K562 (cell line): ENCODE measurements at regions not wholly inside any gene's neighbourhood (a gene's known extent, or its start where the extent isn't known, plus 50 kb on each side); places are given as distances from the start of the nearest gene placed in this dataset.

Experiments used
- ATAC-seq: fragments of 200-7000 bp; cut with Tn5 transposase; 3 replicates; pipeline ENCODE4 v1.9.1; 2020; ENCODE audit warnings: moderate library complexity
- BruUV-seq: library from RNA; stranded (reverse); fragments of 400-500 nt; replicated peaks from 2 replicates; lab custom pipeline; 2021; lab: Mats Ljungman, UMichigan
- CTCF ChIA-PET: fragments of 300-600 bp; formaldehyde crosslinking; extraction: SDS; loops from one replicate; lab custom pipeline; 2021; ENCODE audit warnings: low intra/inter-chr PET ratio; lab: Yijun Ruan, JAX
- POLR2A ChIA-PET: fragments of 300-600, 350-650 bp; sonication (Branson Sonifier 250); formaldehyde crosslinking; extraction: SDS; loops from one replicate; lab custom pipeline; 2021; ENCODE audit warnings: antibody characterized with exemption, inconsistent platforms; lab: Yijun Ruan, JAX
- DNase-seq, 4 experiments: peaks; one replicate each; pipeline versions ENCODE4 v3.0.0 to v3.0.0-alpha.2; 2011 to 2018; ENCODE audit warnings: low spot score in 3 of 4, mixed read lengths in 3 of 4; ENCODE audit errors: extremely low read depth in 1 of 4
- FAIRE-seq: peaks from 2 replicates; lab custom pipeline; 2011; peaks lifted over from hg19 to GRCh38; lab: Jason Lieb, UNC
- H2AFZ ChIP-seq: 2 replicates; pipeline ENCODE4 v1.6.0; 2011; ENCODE audit warnings: low read depth, low read length, control low read depth, inconsistent platforms
- H3K27ac ChIP-seq: fragments of 200-600 bp; 3 replicates; pipeline ENCODE4 v1.8.0; 2011; ENCODE audit warnings: low read depth, mild to moderate bottlenecking, control low read depth, inconsistent platforms, low read length, moderate library complexity, mixed read lengths; ENCODE audit errors: extremely low read depth
- H3K27me3 ChIP-seq, 2 experiments: fragments of 300-600 bp in 1 of 2; 2 replicates in 1 of 2; 3 replicates in 1 of 2; pipeline versions ENCODE4 v1.6.0 to v1.8.0; 2011; ENCODE audit warnings: inconsistent platforms in 2 of 2, low read length in 2 of 2, mild to moderate bottlenecking in 1 of 2, mixed read lengths in 1 of 2, moderate library complexity in 1 of 2; ENCODE audit not compliant: control insufficient read depth in 2 of 2, insufficient read depth in 2 of 2
- H3K36me3 ChIP-seq: fragments of 300-600 bp; 3 replicates; pipeline ENCODE4 v1.8.0; 2011; ENCODE audit warnings: mild to moderate bottlenecking, low read length, inconsistent platforms; ENCODE audit not compliant: control insufficient read depth, insufficient read depth
- H3K4me1 ChIP-seq, 2 experiments: fragments of 200-600 bp in 1 of 2; replicated peaks in 1 of 2; 2 replicates in 1 of 2; 3 replicates in 1 of 2; pipeline versions ENCODE4 v1.5.1 to v1.8.0; 2011; ENCODE audit warnings: inconsistent platforms in 2 of 2, low read length in 2 of 2, mild to moderate bottlenecking in 1 of 2, mixed read lengths in 1 of 2, moderate library complexity in 1 of 2; ENCODE audit not compliant: control insufficient read depth in 2 of 2, insufficient read depth in 2 of 2
- H3K4me2 ChIP-seq: 2 replicates; pipeline ENCODE4 v1.6.1; 2011; ENCODE audit warnings: low read length, control low read depth, inconsistent platforms, mixed read lengths; ENCODE audit not compliant: insufficient read depth
- H3K4me3 ChIP-seq: fragments of 200-600 bp; sonication (generic), shearing (Covaris generic); 2 replicates; pipeline ENCODE4 v1.5.1; 2016; ENCODE audit warnings: control low read depth, inconsistent platforms
- H3K79me2 ChIP-seq: fragments of 200-600 bp; 3 replicates; pipeline ENCODE4 v1.8.0; 2011; ENCODE audit warnings: low read length, inconsistent platforms; ENCODE audit not compliant: control insufficient read depth, insufficient read depth
- H3K9ac ChIP-seq, 2 experiments: 2 replicates each; pipeline versions ENCODE4 v1.6.0 to v1.6.1; 2011; ENCODE audit warnings: low read depth in 2 of 2, low read length in 2 of 2, control low read depth in 1 of 2, inconsistent platforms in 1 of 2, mild to moderate bottlenecking in 1 of 2, mixed read lengths in 1 of 2; ENCODE audit not compliant: insufficient read depth in 1 of 2
- H3K9me1 ChIP-seq: one replicate; pipeline ENCODE4 v1.6.0; 2011; ENCODE audit warnings: inconsistent platforms, mild to moderate bottlenecking, low read length, moderate library complexity; ENCODE audit not compliant: control insufficient read depth, insufficient read depth
- H3K9me3 ChIP-seq: replicated peaks from 2 replicates; pipeline ENCODE4 v1.5.1; 2011; ENCODE audit warnings: low read depth, low read length, inconsistent platforms; ENCODE audit not compliant: control insufficient read depth, insufficient read depth
- H4K20me1 ChIP-seq: replicated peaks from 2 replicates; pipeline ENCODE4 v1.6.1; 2011; ENCODE audit warnings: low read length, inconsistent platforms, mixed read lengths; ENCODE audit not compliant: control insufficient read depth, insufficient read depth
- BCOR ChIP-seq: fragments of 450-650 bp; IDR thresholded peaks from 2 replicates; pipeline ENCODE4 v1.6.1; 2016
- BDP1 ChIP-seq: IDR thresholded peaks from 3 replicates; pipeline ENCODE4 v1.6.1; 2011; ENCODE audit not compliant: insufficient read length, insufficient read depth
- CREB3 ChIP-seq: fragments of 450-650 bp; conservative IDR thresholded peaks from 2 replicates; pipeline ENCODE4 v1.6.1; 2016; ENCODE audit warnings: missing genetic modification characterization, low read depth, mild to moderate bottlenecking, missing compliant biosample characterization, moderate library complexity
- EHMT2 ChIP-seq: fragments of 450-650 bp; IDR thresholded peaks from 2 replicates; pipeline ENCODE4 v1.6.1; 2018; ENCODE audit warnings: antibody characterized with exemption
- FOXJ3 ChIP-seq: sonication (generic); formaldehyde crosslinking; IDR thresholded peaks from 2 replicates; pipeline ENCODE4 v1.4.0; 2020; ENCODE audit warnings: mild to moderate bottlenecking, missing genetic modification reagents
- HMG20B ChIP-seq: fragments of 250-450 bp; sonication (Bioruptor Pico); IDR thresholded peaks from 2 replicates; pipeline ENCODE4 v1.5.0; 2021; ENCODE audit warnings: mild to moderate bottlenecking
- HNRNPH1 ChIP-seq: fragments of 200-400 bp; formaldehyde crosslinking; optimal IDR thresholded peaks from 2 replicates; pipeline ENCODE3; 2017; ENCODE audit warnings: low read depth, mild to moderate bottlenecking, low read length, moderate library complexity
- HOXB6 ChIP-seq: fragments of 250-450 bp; sonication (Bioruptor Pico); IDR thresholded peaks from 2 replicates; pipeline ENCODE4 v1.5.1; 2022; ENCODE audit warnings: mild to moderate bottlenecking, borderline replicate concordance
- LEF1 ChIP-seq: fragments of 450-650 bp; IDR thresholded peaks from 2 replicates; pipeline ENCODE4 v1.6.1; 2016; ENCODE audit warnings: mild to moderate bottlenecking
- MCM3 ChIP-seq: fragments of 450-650 bp; IDR thresholded peaks from 2 replicates; pipeline ENCODE4 v1.6.1; 2016
- MTA1 ChIP-seq: fragments of 450-650 bp; IDR thresholded peaks from 2 replicates; pipeline ENCODE4 v1.6.1; 2017; ENCODE audit warnings: borderline replicate concordance
- SREBF2 ChIP-seq: sonication (generic); formaldehyde crosslinking; IDR thresholded peaks from 2 replicates; pipeline ENCODE4 v1.4.0; 2020; ENCODE audit warnings: mild to moderate bottlenecking, missing genetic modification reagents
- SRSF7 ChIP-seq: fragments of 200-400 bp; formaldehyde crosslinking; optimal IDR thresholded peaks from 2 replicates; pipeline ENCODE3; 2017; ENCODE audit warnings: mild to moderate bottlenecking, low read depth, low read length
- TSHZ1 ChIP-seq: fragments of 250-450 bp; sonication (Bioruptor Pico); IDR thresholded peaks from 2 replicates; pipeline ENCODE4 v1.4.0; 2020; ENCODE audit warnings: mild to moderate bottlenecking, moderate library complexity
- WHSC1 ChIP-seq: IDR thresholded peaks from one replicate; pipeline ENCODE4 v1.6.1; 2012; ENCODE audit warnings: low read length, control low read depth, inconsistent platforms
- ZBTB12 ChIP-seq: fragments of 250-450 bp; sonication (Bioruptor Pico); IDR thresholded peaks from 2 replicates; pipeline ENCODE4 v1.4.0; 2020
- ZFP1 ChIP-seq: fragments of 450-650 bp; formaldehyde crosslinking; IDR thresholded peaks from 2 replicates; pipeline ENCODE4 v1.4.0; 2020; ENCODE audit warnings: mild to moderate bottlenecking, mixed read lengths
- ZNF263 ChIP-seq: sonication (generic); formaldehyde crosslinking; IDR thresholded peaks from 2 replicates; pipeline ENCODE4 v1.8.0; 2022; ENCODE audit warnings: mild to moderate bottlenecking, missing genetic modification reagents, borderline replicate concordance
- ZNF431 ChIP-seq: sonication (generic); formaldehyde crosslinking; IDR thresholded peaks from 2 replicates; pipeline ENCODE4 v1.8.0; 2022; ENCODE audit warnings: mild to moderate bottlenecking, missing genetic modification reagents
- WGBS: fragments of 100-300 bp; shearing (Covaris generic); methylation state at CpG from one replicate; pipeline ENCODE4 v1.1.6; 2016; ENCODE audit warnings: low coverage, mixed read lengths; ENCODE audit not compliant: insufficient coverage; ENCODE audit errors: missing lambda C conversion rate; 5-methylcytosine and 5-hydroxymethylcytosine counted together
- in situ Hi-C: fragments of 300-500 bp; cut with MboI; formaldehyde crosslinking; loops from 4 replicates; pipeline ENCODE4 v1.15.0; 2018; ENCODE audit warnings: inconsistent platforms, mixed read lengths
- intact Hi-C: fragments of 100-400 bp; cut with micrococcal nuclease; formaldehyde crosslinking; loops from 2 replicates; pipeline ENCODE4 v1.14.2; 2022

GRCh38 chr22:47597041-47597440, 834.6 kb downstream of the TBC1D22A start:
- ATAC-seq (no peak), DNase-seq (no peak), FAIRE-seq (no peak)
- no peak overlapping the region for H3K9ac ChIP-seq
- no peaks in the 10 kb centered on the region for H3K36me3 ChIP-seq
- H3K27ac ChIP-seq, result no peak overlapping the region
- no peak overlapping the region for H3K4me3 ChIP-seq
- TF ChIP-seq HNRNPH1, result no peak
- TF ChIP-seq HOXB6, result no peak
- TF ChIP-seq MTA1, result no peak
- TF ChIP-seq ZBTB12 (CRISPR knock-in tag), result no peak
- no peak for TF ChIP-seq ZFP1 (CRISPR knock-in tag)
- no peak for TF ChIP-seq WHSC1
- TF ChIP-seq ZNF431 (CRISPR knock-in tag), result no peak
- TF ChIP-seq SREBF2 (CRISPR knock-in tag), result no peak
- no peak for TF ChIP-seq LEF1
- TF ChIP-seq BCOR, result no peak
- TF ChIP-seq EHMT2, result no peak
- no peak for TF ChIP-seq MCM3
- TF ChIP-seq BDP1, result no peak
- no peak for TF ChIP-seq SRSF7
- TF ChIP-seq TSHZ1, result no peak
- no peak for TF ChIP-seq HMG20B (CRISPR knock-in tag)
- no peak for TF ChIP-seq ZNF263 (CRISPR knock-in tag)
- TF ChIP-seq FOXJ3 (CRISPR knock-in tag), result no peak
- TF ChIP-seq CREB3 (tag), result no peak
- WGBS, result 0% methylated on average over 4 of the region's 9 CpGs
- POLR2A ChIA-PET, result no interaction called here
- CTCF ChIA-PET, result no interaction called here
- intact Hi-C loops, result no loop called here
- H3K27me3 ChIP-seq, result peaks cover 11 to 33% of the 10 kb centered on the region in 2 experiments; a peak in 4 of 5 replicates
- H2AFZ ChIP-seq, result no peak overlapping the region
- H3K4me2 ChIP-seq, result no peak overlapping the region
- H4K20me1 ChIP-seq, result no peaks in the 10 kb centered on the region
- BruUV-seq, result no TSS peak
- H3K9me3 ChIP-seq, result no peaks in the 10 kb centered on the region
- in situ Hi-C loops, result loop anchor here (25.0 kb wide), 1 partner anchor 890 kb away; a partner anchor contains a TSS
- no peaks in the 10 kb centered on the region for H3K79me2 ChIP-seq
- H3K4me1 ChIP-seq, result no peaks in the 10 kb centered on the region
- H3K9me1 ChIP-seq, result no peaks in the 10 kb centered on the region
